WERI-Rb-1 (cell line): ENCODE measurements at regions not wholly inside any gene's neighbourhood (a gene's known extent, or its start where the extent isn't known, plus 50 kb on each side); places are given as distances from the start of the nearest gene placed in this dataset.
"Not testable (repeated sequence)": the region's sequence is repeated elsewhere in the genome, so short reads cannot be mapped to it uniquely, and the experiment has no call there.

Source experiments
- DNase-seq: peaks from one replicate; pipeline ENCODE4 v3.0.0-alpha.2; 2020
- H3K27ac ChIP-seq: fragments of 250-450 bp; sonication (Bioruptor Pico); 2 replicates; pipeline ENCODE4 v1.5.1; 2020; ENCODE audit warnings: mild to moderate bottlenecking, moderate library complexity
- H3K27me3 ChIP-seq: fragments of 250-450 bp; sonication (Bioruptor Pico); 2 replicates; pipeline ENCODE4 v1.5.1; 2021; ENCODE audit warnings: mild to moderate bottlenecking, low read depth, moderate library complexity; ENCODE audit not compliant: insufficient read depth, severe bottlenecking
- H3K36me3 ChIP-seq: fragments of 250-450 bp; sonication (Bioruptor Pico); 2 replicates; pipeline ENCODE4 v1.5.1; 2020; ENCODE audit warnings: mild to moderate bottlenecking, moderate library complexity
- H3K4me3 ChIP-seq: 2 replicates; pipeline ENCODE4 v1.5.1; 2011; ENCODE audit warnings: low read depth, mild to moderate bottlenecking, control low read depth, low read length
- H3K9me3 ChIP-seq: fragments of 250-450 bp; sonication (Bioruptor Pico); 2 replicates; pipeline ENCODE4 v1.5.1; 2021; ENCODE audit warnings: mild to moderate bottlenecking, moderate library complexity; ENCODE audit not compliant: severe bottlenecking
- CTCF ChIP-seq: IDR thresholded peaks from 2 replicates; pipeline ENCODE4 v1.5.1; 2011; ENCODE audit warnings: low read depth, mild to moderate bottlenecking, control low read depth, inconsistent platforms, low read length

- DNase-seq, result peak; percentile 19
- H3K4me3 ChIP-seq, result no peak overlapping the region
- H3K36me3 ChIP-seq, result no peaks in the 10 kb centered on the region
- H3K27ac ChIP-seq, result no peak overlapping the region
- peak; percentile 57 for TF ChIP-seq CTCF
- no peaks in the 10 kb centered on the region for H3K9me3 ChIP-seq
- H3K27me3 ChIP-seq, result no peaks in the 10 kb centered on the region
Measured at GRCh38 chr1:38500352-38500751, 359.2 kb downstream of the RRAGC start.

- Histone ChIP-seq H3K4me3 (no peak overlapping the region), H3K36me3 (no peaks in the 10 kb centered on the region), H3K27me3 (no peaks in the 10 kb centered on the region), H3K27ac (no peak overlapping the region), H3K9me3 (no peaks in the 10 kb centered on the region)
- no peak for TF ChIP-seq CTCF
- DNase-seq, result peak; percentile 33
Measured at GRCh38 chr1:38498686-38499085, 360.9 kb downstream of the RRAGC start.

GRCh38 chr1:38497921-38498656, 361.5 kb downstream of the RRAGC start:
- DNase-seq, result no peak

GRCh38 chr1:38493306-38493705, 366.3 kb downstream of the RRAGC start:
- H3K36me3 ChIP-seq, H3K9me3 ChIP-seq, H3K27me3 ChIP-seq, DNase-seq, H3K4me3 ChIP-seq, H3K27ac ChIP-seq: not testable (repeated sequence)

More at GRCh38 chr1:38497921-38498656, 361.5 kb downstream of the RRAGC start:
- Histone ChIP-seq H3K36me3 (no peaks in the 10 kb centered on the region), H3K9me3 (no peaks in the 10 kb centered on the region), H3K4me3 (no peak overlapping the region), H3K27me3 (no peaks in the 10 kb centered on the region), H3K27ac (no peak overlapping the region)
- no peak for TF ChIP-seq CTCF

GRCh38 chr1:38489844-38490270, 369.7 kb downstream of the RRAGC start:
- peak; percentile 91 for TF ChIP-seq CTCF
- peak; percentile 71 for DNase-seq
- Histone ChIP-seq H3K27ac (no peak overlapping the region), H3K27me3 (no peaks in the 10 kb centered on the region), H3K9me3 (peaks cover 4% of the 10 kb centered on the region), H3K4me3 (no peak overlapping the region), H3K36me3 (no peaks in the 10 kb centered on the region)

GRCh38 chr1:38488162-38488898, 371.2 kb downstream of the RRAGC start:
- H3K4me3 ChIP-seq, result no peak overlapping the region
- no peaks in the 10 kb centered on the region for H3K36me3 ChIP-seq
- no peak for DNase-seq

More at GRCh38 chr1:38488162-38488898, 371.2 kb downstream of the RRAGC start:
- no peak for TF ChIP-seq CTCF
- Histone ChIP-seq H3K27ac (no peak overlapping the region), H3K27me3 (no peaks in the 10 kb centered on the region), H3K9me3 (peaks cover 4% of the 10 kb centered on the region)
